GM12878 (cell line): ENCODE measurements at regions not wholly inside any gene's neighbourhood (a gene's known extent, or its start where the extent isn't known, plus 50 kb on each side); places are given as distances from the start of the nearest gene placed in this dataset.

Experiments used
- ATAC-seq: fragments of 200-7000 bp; cut with Tn5 transposase; 3 replicates; pipeline ENCODE4 v1.9.1; 2020; ENCODE audit warnings: mild to moderate bottlenecking, moderate library complexity
- BruUV-seq: library from RNA; stranded (reverse); fragments of 400-500 nt; replicated peaks from 2 replicates; lab custom pipeline; 2021; lab: Mats Ljungman, UMichigan
- CTCF ChIA-PET: fragments of 300-600 bp; sonication (Branson Sonifier 250); formaldehyde crosslinking; extraction: SDS; loops from one replicate; lab custom pipeline; 2021; ENCODE audit warnings: inconsistent platforms; lab: Yijun Ruan, JAX
- POLR2A ChIA-PET: fragments of 350-600 bp; formaldehyde crosslinking; extraction: SDS; loops from one replicate; lab custom pipeline; 2021; ENCODE audit warnings: inconsistent platforms; lab: Charles Lee
- RAD21 ChIA-PET: fragments of 300-600 bp; sonication (Branson Sonifier 250); formaldehyde crosslinking; loops from one replicate; lab custom pipeline; 2023; ENCODE audit warnings: antibody characterized with exemption; ENCODE audit not compliant: unreplicated experiment; lab: Charles Lee
- SMC1A ChIA-PET: fragments of 300-600 bp; sonication (Branson Sonifier 250); formaldehyde crosslinking; loops from one replicate; lab custom pipeline; 2023; ENCODE audit not compliant: unreplicated experiment, uncharacterized antibody; lab: Charles Lee
- DNase-seq: peaks from one replicate; pipeline ENCODE4 v3.0.0-alpha.2; 2011; ENCODE audit warnings: low read depth, low spot score
- FAIRE-seq: peaks from 3 replicates; lab custom pipeline; 2011; peaks lifted over from hg19 to GRCh38; lab: Jason Lieb, UNC
- H2AFZ ChIP-seq: 2 replicates; pipeline ENCODE4 v1.6.0; 2011; ENCODE audit warnings: low read depth, low read length, control low read depth; ENCODE audit not compliant: control insufficient read depth
- H3K27ac ChIP-seq: 2 replicates; pipeline ENCODE4 v1.5.1; 2011; ENCODE audit warnings: control low read depth; ENCODE audit not compliant: control insufficient read depth, insufficient read depth
- H3K27me3 ChIP-seq, 2 experiments: replicated peaks in 1 of 2; 2 replicates each; pipeline versions ENCODE4 v1.6.0 to v1.6.1; 2011; ENCODE audit warnings: low read length in 1 of 2; ENCODE audit not compliant: control insufficient read depth in 2 of 2, insufficient read depth in 2 of 2
- H3K36me3 ChIP-seq, 2 experiments: 2 replicates each; pipeline ENCODE4 v1.5.1; 2011; ENCODE audit warnings: low read length in 1 of 2; ENCODE audit not compliant: control insufficient read depth in 2 of 2, insufficient read depth in 2 of 2
- H3K4me1 ChIP-seq: 2 replicates; pipeline ENCODE4 v1.6.1; 2011; ENCODE audit warnings: mild to moderate bottlenecking, low read length, moderate library complexity, mixed read lengths; ENCODE audit not compliant: control insufficient read depth, insufficient read depth
- H3K4me2 ChIP-seq: 2 replicates; pipeline ENCODE4 v1.6.0; 2011; ENCODE audit warnings: control low read depth; ENCODE audit not compliant: control insufficient read depth, insufficient read depth
- H3K4me3 ChIP-seq: fragments of 200-600 bp; sonication (generic); 2 replicates; pipeline ENCODE4 v1.5.1; 2016
- H3K79me2 ChIP-seq: 2 replicates; pipeline ENCODE4 v1.6.0; 2011; ENCODE audit warnings: low read length; ENCODE audit not compliant: control insufficient read depth, insufficient read depth
- H3K9ac ChIP-seq: 2 replicates; pipeline ENCODE4 v1.8.0; 2011; ENCODE audit warnings: low read length, control low read depth, mixed read lengths; ENCODE audit not compliant: control insufficient read depth, insufficient read depth
- H3K9me3 ChIP-seq: replicated peaks from 3 replicates; pipeline ENCODE4 v1.5.1; 2011; ENCODE audit warnings: mild to moderate bottlenecking, low read length; ENCODE audit not compliant: control insufficient read depth, insufficient read depth
- H4K20me1 ChIP-seq: 2 replicates; pipeline ENCODE4 v1.6.0; 2011; ENCODE audit not compliant: control insufficient read depth, insufficient read depth
- IKZF1 ChIP-seq: fragments of 450-650 bp; conservative IDR thresholded peaks from 2 replicates; pipeline ENCODE4 v1.6.1; 2017; ENCODE audit warnings: antibody characterized with exemption, mild to moderate bottlenecking
- NFYB ChIP-seq: IDR thresholded peaks from 2 replicates; pipeline ENCODE4 v1.6.1; 2011; ENCODE audit warnings: low read depth, mild to moderate bottlenecking, low read length, improper control_type of control experiment, moderate library complexity; ENCODE audit not compliant: insufficient read depth
- RAD21 ChIP-seq: IDR thresholded peaks from 2 replicates; pipeline ENCODE4 v1.6.1; 2011; ENCODE audit warnings: mild to moderate bottlenecking, low read depth, low read length, moderate library complexity; ENCODE audit not compliant: insufficient read depth
- SMC3 ChIP-seq: IDR thresholded peaks from 2 replicates; pipeline ENCODE4 v1.6.1; 2011; ENCODE audit warnings: low read length, improper control_type of control experiment, borderline replicate concordance
- ZBED1 ChIP-seq: IDR thresholded peaks from 2 replicates; pipeline ENCODE4 v1.6.1; 2016; ENCODE audit warnings: borderline replicate concordance
- ZNF384 ChIP-seq: IDR thresholded peaks from 2 replicates; pipeline ENCODE4 v1.6.1; 2012; ENCODE audit warnings: low read depth, mild to moderate bottlenecking, low read length, improper control_type of control experiment, borderline replicate concordance
- WGBS: methylation state at CpG from one replicate; pipeline ENCODE4 v1.1.6; 2016; ENCODE audit warnings: low lambda C conversion rate; ENCODE audit not compliant: insufficient replicate concordance, insufficient coverage; ENCODE audit errors: missing lambda C conversion rate; 5-methylcytosine and 5-hydroxymethylcytosine counted together
- in situ Hi-C: fragments of 300-500 bp; cut with MboI; formaldehyde crosslinking; loops from 9 replicates; pipeline ENCODE4 v1.14.3; 2018; ENCODE audit warnings: mixed read lengths
- intact Hi-C: fragments of 100-400 bp; cut with micrococcal nuclease; formaldehyde crosslinking; loops from one replicate; pipeline ENCODE4 v1.14.2; 2022; ENCODE audit not compliant: unreplicated experiment
- TF ChIP-seq, protein P1 (sequence below), 3 experiments: IDR thresholded peaks in 2 of 3; conservative IDR thresholded peaks in 1 of 3; 2 replicates each; pipeline ENCODE4 v1.5.1; 2011; ENCODE audit warnings: low read depth in 3 of 3, low read length in 3 of 3, mild to moderate bottlenecking in 3 of 3, control low read depth in 2 of 3, moderate library complexity in 2 of 3, inconsistent platforms in 1 of 3, mixed read lengths in 1 of 3; ENCODE audit not compliant: control insufficient read depth in 2 of 3, insufficient read depth in 1 of 3; ENCODE audit errors: extremely low read depth in 1 of 3
- TF ChIP-seq, protein P2 (sequence below): IDR thresholded peaks from 2 replicates; pipeline ENCODE4 v1.6.1; 2012; ENCODE audit warnings: low read depth, low read length, improper control_type of control experiment

DNA sequence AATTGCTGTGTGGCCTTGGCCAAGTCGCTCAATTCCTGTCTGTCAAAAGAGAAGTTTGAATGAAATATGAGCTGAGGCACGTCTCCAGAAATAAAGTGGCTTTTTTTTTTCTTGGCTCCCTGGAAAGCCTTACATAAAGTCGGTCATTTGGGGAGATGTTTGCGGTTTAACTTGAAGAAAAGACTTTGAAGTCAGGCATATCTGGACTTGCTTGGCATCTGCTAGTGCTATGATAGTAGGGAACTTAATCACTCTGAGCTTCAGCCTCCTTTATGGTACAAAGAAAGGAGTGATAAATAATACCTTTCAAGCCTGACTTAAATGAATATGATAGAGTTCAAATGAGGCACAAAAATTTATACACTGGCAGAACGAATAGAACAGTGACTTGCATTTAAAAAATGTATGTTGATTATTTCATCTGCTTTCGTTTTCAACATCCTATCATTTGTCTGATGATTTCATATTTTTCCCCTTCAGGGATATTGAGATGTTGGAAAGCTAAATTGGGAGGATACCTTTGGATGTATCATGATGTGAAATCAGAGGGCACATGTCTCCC is 60.2 kb downstream of the FASLG start:
- Histone ChIP-seq H3K27me3 (peaks cover 0 to 2% of the 10 kb centered on the region in 2 experiments; a peak in 1 of 4 replicates), H3K4me3 (no peak overlapping the region), H3K4me2 (no peak overlapping the region), H4K20me1 (no peaks in the 10 kb centered on the region), H3K4me1 (no peaks in the 10 kb centered on the region), H3K36me3 (no peaks in the 10 kb centered on the region), H3K79me2 (no peaks in the 10 kb centered on the region), H2AFZ (no peak overlapping the region), H3K9ac (no peak overlapping the region), H3K27ac (no peak overlapping the region), H3K9me3 (no peaks in the 10 kb centered on the region)
- BruUV-seq, result no TSS peak
- intact Hi-C loops, result loop anchor here (1.0 to 5.0 kb wide), 4 partner anchors 20 to 717 kb away; no protein-coding TSS in a partner anchor
- DNase-seq (no peak), FAIRE-seq (no peak), ATAC-seq (no peak; the same call in 2 of the 3 replicates)
- ChIA-PET CTCF (interaction anchor here (0.7 to 5.2 kb wide), 27 partner anchors 8 to 917 kb away, joined by 3 to 48 read pairs (median 4); partner anchors contain the start of genes FASLG and PIGC), SMC1A (interaction anchor here (0.8 to 2.2 kb wide), 19 partner anchors 10 to 716 kb away, joined by 3 to 19 read pairs (median 4); no protein-coding TSS in a partner anchor), POLR2A (interaction anchor here (0.7 kb wide), 1 partner anchor 722 kb away, joined by 3 read pairs; no protein-coding TSS in a partner anchor), RAD21 (interaction anchor here (0.6 to 1.9 kb wide), 10 partner anchors 26 to 716 kb away, joined by 3 to 14 read pairs (median 6); no protein-coding TSS in a partner anchor)
- in situ Hi-C loops, result loop anchor here (5.0 kb wide), 2 partner anchors 102 to 267 kb away; no protein-coding TSS in a partner anchor
- WGBS, result 49% methylated on average over 6 of the region's 6 CpGs
- no peak for TF ChIP-seq ZBED1
- TF ChIP-seq SMC3, result no peak

DNA sequence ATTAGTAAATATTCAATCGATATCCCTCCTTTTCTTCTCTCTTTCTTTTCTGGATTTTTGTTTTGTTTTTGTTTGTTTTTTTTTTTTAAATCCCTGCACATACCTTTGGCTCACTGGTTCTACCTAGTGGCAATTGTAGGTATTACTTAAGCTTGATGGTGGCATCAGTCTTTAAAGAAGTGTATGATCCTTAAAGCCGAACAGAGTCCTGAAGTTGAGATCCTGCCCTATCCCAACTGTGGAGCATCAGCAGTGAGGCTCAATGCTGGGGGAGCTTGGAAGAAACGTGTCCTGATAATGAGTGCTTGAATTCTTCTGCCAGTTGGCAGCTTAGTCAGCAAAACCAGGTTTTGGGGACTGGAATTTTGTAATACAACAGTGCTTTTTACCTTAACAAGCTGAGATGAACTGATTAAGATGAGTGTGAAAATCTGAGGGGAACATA is 60.8 kb downstream of the FASLG start:
- Histone ChIP-seq H3K27ac (no peak overlapping the region), H3K4me1 (no peaks in the 10 kb centered on the region)
- peak; percentile 65 for FAIRE-seq
- ChIA-PET RAD21 (interaction anchor here (0.6 to 1.9 kb wide), 13 partner anchors 25 to 717 kb away, joined by 3 to 14 read pairs (median 4); partner anchors contain the start of gene SUCO), POLR2A (interaction anchor here (0.7 kb wide), 1 partner anchor 723 kb away, joined by 3 read pairs; no protein-coding TSS in a partner anchor)
- intact Hi-C loops, result loop anchor here (1.0 to 5.0 kb wide), 4 partner anchors 21 to 717 kb away; no protein-coding TSS in a partner anchor
- TF ChIP-seq NFYB (no peak), IKZF1 (no peak), RAD21 (peak; percentile 88), ZNF384 (peak; percentile 90), SMC3 (peak; percentile 72; the same call in 1 of the 2 replicates)
- TF ChIP-seq, protein P1, sequence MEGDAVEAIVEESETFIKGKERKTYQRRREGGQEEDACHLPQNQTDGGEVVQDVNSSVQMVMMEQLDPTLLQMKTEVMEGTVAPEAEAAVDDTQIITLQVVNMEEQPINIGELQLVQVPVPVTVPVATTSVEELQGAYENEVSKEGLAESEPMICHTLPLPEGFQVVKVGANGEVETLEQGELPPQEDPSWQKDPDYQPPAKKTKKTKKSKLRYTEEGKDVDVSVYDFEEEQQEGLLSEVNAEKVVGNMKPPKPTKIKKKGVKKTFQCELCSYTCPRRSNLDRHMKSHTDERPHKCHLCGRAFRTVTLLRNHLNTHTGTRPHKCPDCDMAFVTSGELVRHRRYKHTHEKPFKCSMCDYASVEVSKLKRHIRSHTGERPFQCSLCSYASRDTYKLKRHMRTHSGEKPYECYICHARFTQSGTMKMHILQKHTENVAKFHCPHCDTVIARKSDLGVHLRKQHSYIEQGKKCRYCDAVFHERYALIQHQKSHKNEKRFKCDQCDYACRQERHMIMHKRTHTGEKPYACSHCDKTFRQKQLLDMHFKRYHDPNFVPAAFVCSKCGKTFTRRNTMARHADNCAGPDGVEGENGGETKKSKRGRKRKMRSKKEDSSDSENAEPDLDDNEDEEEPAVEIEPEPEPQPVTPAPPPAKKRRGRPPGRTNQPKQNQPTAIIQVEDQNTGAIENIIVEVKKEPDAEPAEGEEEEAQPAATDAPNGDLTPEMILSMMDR (IDR thresholded peaks at IDR 0.05 in 2 of 3, conservative IDR thresholded peaks at IDR 0.05 in 1 of 3; ENCODE audit: control insufficient read depth in 2 of 3, extremely low read depth in 1 of 3, insufficient read depth in 1 of 3, low read depth in 3 of 3, low read length in 3 of 3), result peak; percentile 64 to 78 (median 69)
- TF ChIP-seq, protein P2, sequence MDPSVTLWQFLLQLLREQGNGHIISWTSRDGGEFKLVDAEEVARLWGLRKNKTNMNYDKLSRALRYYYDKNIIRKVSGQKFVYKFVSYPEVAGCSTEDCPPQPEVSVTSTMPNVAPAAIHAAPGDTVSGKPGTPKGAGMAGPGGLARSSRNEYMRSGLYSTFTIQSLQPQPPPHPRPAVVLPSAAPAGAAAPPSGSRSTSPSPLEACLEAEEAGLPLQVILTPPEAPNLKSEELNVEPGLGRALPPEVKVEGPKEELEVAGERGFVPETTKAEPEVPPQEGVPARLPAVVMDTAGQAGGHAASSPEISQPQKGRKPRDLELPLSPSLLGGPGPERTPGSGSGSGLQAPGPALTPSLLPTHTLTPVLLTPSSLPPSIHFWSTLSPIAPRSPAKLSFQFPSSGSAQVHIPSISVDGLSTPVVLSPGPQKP, result no peak
- TF ChIP-seq, all 136 proteins: peak for 4
- Histone ChIP-seq H3K4me2 (no peak overlapping the region), H4K20me1 (no peaks in the 10 kb centered on the region), H3K36me3 (no peaks in the 10 kb centered on the region), H3K79me2 (no peaks in the 10 kb centered on the region), H3K9ac (no peak overlapping the region), H2AFZ (no peak overlapping the region), H3K9me3 (no peaks in the 10 kb centered on the region), H3K4me3 (no peak overlapping the region), H3K27me3 (peaks cover 0 to 2% of the 10 kb centered on the region in 2 experiments; a peak in 1 of 4 replicates)
- in situ Hi-C loops, result loop anchor here (5.0 kb wide), 2 partner anchors 102 to 267 kb away; no protein-coding TSS in a partner anchor
- WGBS, result 10% methylated on average over 3 of the region's 3 CpGs
- peak; percentile 83 for ATAC-seq
- BruUV-seq, result no TSS peak
- ChIA-PET CTCF (interaction anchor here (0.5 to 5.2 kb wide), 33 partner anchors 8 to 918 kb away, joined by 3 to 48 read pairs (median 3); partner anchors contain the start of genes FASLG and PIGC), SMC1A (interaction anchor here (0.5 to 2.2 kb wide), 24 partner anchors 11 to 717 kb away, joined by 3 to 19 read pairs (median 4); no protein-coding TSS in a partner anchor)
- DNase-seq, result no peak
